Neural progenitor cell (in vitro differentiated cells): ENCODE measurements at regions not wholly inside any gene's neighbourhood (a gene's known extent, or its start where the extent isn't known, plus 50 kb on each side); places are given as distances from the start of the nearest gene placed in this dataset.

ENCODE experiments used
- DNase-seq: peaks from one replicate; pipeline ENCODE4 v3.0.0-alpha.2; 2016; ENCODE audit warnings: low spot score
- H2AFZ ChIP-seq: fragments of 200-600 bp; sonication (generic); replicated peaks from 2 replicates; pipeline ENCODE4 v1.6.1; 2016; ENCODE audit warnings: antibody characterized with exemption
- H3F3A ChIP-seq: fragments of 200-600 bp; sonication (generic); 2 replicates; pipeline ENCODE4 v1.6.1; 2016; ENCODE audit warnings: antibody characterized with exemption, low read depth
- H3K27ac ChIP-seq: fragments of 200-600 bp; sonication (generic); 2 replicates; pipeline ENCODE4 v1.5.1; 2016; ENCODE audit warnings: mild to moderate bottlenecking
- H3K27me3 ChIP-seq: fragments of 200-600 bp; sonication (generic); 2 replicates; pipeline ENCODE4 v1.6.1; 2016; ENCODE audit warnings: mild to moderate bottlenecking, moderate library complexity
- H3K36me3 ChIP-seq: fragments of 200-600 bp; sonication (generic); 2 replicates; pipeline ENCODE4 v1.5.1; 2016
- H3K4me1 ChIP-seq: fragments of 200-600 bp; sonication (generic); 2 replicates; pipeline ENCODE4 v1.6.1; 2016; ENCODE audit warnings: mixed run types
- H3K4me2 ChIP-seq: fragments of 200-600 bp; sonication (generic); 2 replicates; pipeline ENCODE4 v1.6.1; 2016
- H3K4me3 ChIP-seq: fragments of 200-600 bp; sonication (generic); 2 replicates; pipeline ENCODE4 v1.5.1; 2016
- H3K79me2 ChIP-seq: fragments of 200-600 bp; sonication (generic); 2 replicates; pipeline ENCODE4 v1.6.1; 2016; ENCODE audit warnings: low read depth
- H3K9ac ChIP-seq: fragments of 200-600 bp; sonication (generic); 2 replicates; pipeline ENCODE4 v1.6.1; 2016
- H3K9me3 ChIP-seq: fragments of 200-600 bp; sonication (generic); 2 replicates; pipeline ENCODE4 v1.5.1; 2016; ENCODE audit warnings: low read depth
- H4K20me1 ChIP-seq: fragments of 200-600 bp; sonication (generic); 2 replicates; pipeline ENCODE4 v1.6.1; 2016; ENCODE audit warnings: low read depth
- H3K27ac Mint-ChIP-seq: 3 replicates; pipeline ENCODE4 v1.8.0; 2021; ENCODE audit warnings: mixed read lengths
- H3K27me3 Mint-ChIP-seq: 2 replicates; pipeline ENCODE4 v1.8.0; 2022; ENCODE audit warnings: low read depth, mild to moderate bottlenecking, inconsistent platforms, moderate library complexity, mixed read lengths; ENCODE audit not compliant: insufficient read depth
- H3K36me3 Mint-ChIP-seq: 3 replicates; pipeline ENCODE4 v1.8.0; 2021; ENCODE audit warnings: mixed read lengths
- H3K4me1 Mint-ChIP-seq: 3 replicates; pipeline ENCODE4 v1.8.0; 2021; ENCODE audit warnings: mixed read lengths
- H3K4me3 Mint-ChIP-seq: 3 replicates; pipeline ENCODE4 v1.8.0; 2021; ENCODE audit warnings: mild to moderate bottlenecking, moderate library complexity, mixed read lengths
- H3K9me3 Mint-ChIP-seq: 3 replicates; pipeline ENCODE4 v1.8.0; 2020; ENCODE audit warnings: mixed read lengths
- CTCF ChIP-seq: fragments of 200-600 bp; sonication (generic); IDR thresholded peaks from 2 replicates; pipeline ENCODE4 v1.5.1; 2017; ENCODE audit warnings: antibody characterized with exemption, mild to moderate bottlenecking
- EZH2 ChIP-seq: fragments of 200-600 bp; sonication (generic); IDR thresholded peaks from 2 replicates; pipeline ENCODE4 v1.6.1; 2017; ENCODE audit warnings: antibody characterized with exemption, mild to moderate bottlenecking, moderate library complexity
- EZH2phosphoT487 ChIP-seq: fragments of 200-600 bp; sonication (generic); IDR thresholded peaks from 2 replicates; pipeline ENCODE4 v1.6.1; 2017; ENCODE audit warnings: antibody characterized with exemption

GRCh38 chr20:51969191-51969590 lies 166.9 kb upstream of the SALL4 start:
- Mint-ChIP-seq H3K36me3 (no peaks in the 10 kb centered on the region), H3K9me3 (no peaks in the 10 kb centered on the region), H3K27ac (no peak overlapping the region), H3K27me3 (no peaks in the 10 kb centered on the region), H3K4me3 (no peak overlapping the region), H3K4me1 (peaks cover 9% of the 10 kb centered on the region)
- Histone ChIP-seq H3F3A (peaks cover 21% of the 10 kb centered on the region), H3K4me2 (no peak overlapping the region), H3K4me3 (no peak overlapping the region), H3K27ac (no peak overlapping the region), H3K9me3 (no peaks in the 10 kb centered on the region), H3K4me1 (peaks cover 7% of the 10 kb centered on the region), H3K27me3 (no peaks in the 10 kb centered on the region), H3K36me3 (no peaks in the 10 kb centered on the region), H3K79me2 (no peaks in the 10 kb centered on the region), H3K9ac (no peak overlapping the region), H4K20me1 (no peaks in the 10 kb centered on the region), H2AFZ (no peak overlapping the region)
- DNase-seq: no peak
- TF ChIP-seq EZH2 (no peak), EZH2phosphoT487 (no peak), CTCF (no peak)

- no peaks in the 10 kb centered on the region for H3K9me3 Mint-ChIP-seq
- no peak overlapping the region for H3K4me3 Mint-ChIP-seq
- H3K27ac Mint-ChIP-seq: no peak overlapping the region
- H3K79me2 ChIP-seq: no peaks in the 10 kb centered on the region
- no peak overlapping the region for H3K9ac ChIP-seq
- no peak for DNase-seq
- TF ChIP-seq CTCF (no peak), EZH2phosphoT487 (no peak), EZH2 (no peak)
- H3K36me3 Mint-ChIP-seq: no peaks in the 10 kb centered on the region
- H3K4me1 ChIP-seq: peaks cover 7% of the 10 kb centered on the region
- H3K4me2 ChIP-seq: no peak overlapping the region
- no peak overlapping the region for H3K4me3 ChIP-seq
- peaks cover 14% of the 10 kb centered on the region for H3K4me1 Mint-ChIP-seq
- H3K36me3 ChIP-seq: no peaks in the 10 kb centered on the region
- H2AFZ ChIP-seq: no peak overlapping the region
- H3K9me3 ChIP-seq: no peaks in the 10 kb centered on the region
- H3K27ac ChIP-seq: no peak overlapping the region
- H3K27me3 Mint-ChIP-seq: peaks cover 2% of the 10 kb centered on the region
- peaks cover 31% of the 10 kb centered on the region for H3F3A ChIP-seq
- H3K27me3 ChIP-seq: no peaks in the 10 kb centered on the region
- no peaks in the 10 kb centered on the region for H4K20me1 ChIP-seq
Measured at GRCh38 chr20:51968151-51968550, 165.8 kb upstream of the SALL4 start.

- Mint-ChIP-seq H3K27ac (peak overlapping the region; percentile 42), H3K36me3 (no peaks in the 10 kb centered on the region), H3K4me3 (no peak overlapping the region), H3K27me3 (peaks cover 7% of the 10 kb centered on the region), H3K9me3 (no peaks in the 10 kb centered on the region), H3K4me1 (peaks cover 23% of the 10 kb centered on the region)
- H3K9me3 ChIP-seq: no peaks in the 10 kb centered on the region
- H3K79me2 ChIP-seq: no peaks in the 10 kb centered on the region
- H4K20me1 ChIP-seq: no peaks in the 10 kb centered on the region
- H3K9ac ChIP-seq: no peak overlapping the region
- no peak overlapping the region for H2AFZ ChIP-seq
- H3K4me2 ChIP-seq: no peak overlapping the region
- no peaks in the 10 kb centered on the region for H3K27me3 ChIP-seq
- TF ChIP-seq EZH2phosphoT487 (no peak), CTCF (peak; percentile 71)
- no peak overlapping the region for H3K27ac ChIP-seq
- no peaks in the 10 kb centered on the region for H3K36me3 ChIP-seq
- H3K4me3 ChIP-seq: no peak overlapping the region
- H3F3A ChIP-seq: peaks cover 35% of the 10 kb centered on the region
- H3K4me1 ChIP-seq: peaks cover 12% of the 10 kb centered on the region
- peak; percentile 83 for DNase-seq
Measured at GRCh38 chr20:51966296-51966971, 164.1 kb upstream of the SALL4 start.
